NCI-H2107 (cell line): ENCODE measurements at regions not wholly inside any gene's neighbourhood (a gene's known extent, or its start where the extent isn't known, plus 50 kb on each side); places are given as distances from the start of the nearest gene placed in this dataset.

Source experiments
- DNase-seq: peaks from one replicate; lab custom pipeline; 2025; lab: John Stamatoyannopoulos, UW

DNA sequence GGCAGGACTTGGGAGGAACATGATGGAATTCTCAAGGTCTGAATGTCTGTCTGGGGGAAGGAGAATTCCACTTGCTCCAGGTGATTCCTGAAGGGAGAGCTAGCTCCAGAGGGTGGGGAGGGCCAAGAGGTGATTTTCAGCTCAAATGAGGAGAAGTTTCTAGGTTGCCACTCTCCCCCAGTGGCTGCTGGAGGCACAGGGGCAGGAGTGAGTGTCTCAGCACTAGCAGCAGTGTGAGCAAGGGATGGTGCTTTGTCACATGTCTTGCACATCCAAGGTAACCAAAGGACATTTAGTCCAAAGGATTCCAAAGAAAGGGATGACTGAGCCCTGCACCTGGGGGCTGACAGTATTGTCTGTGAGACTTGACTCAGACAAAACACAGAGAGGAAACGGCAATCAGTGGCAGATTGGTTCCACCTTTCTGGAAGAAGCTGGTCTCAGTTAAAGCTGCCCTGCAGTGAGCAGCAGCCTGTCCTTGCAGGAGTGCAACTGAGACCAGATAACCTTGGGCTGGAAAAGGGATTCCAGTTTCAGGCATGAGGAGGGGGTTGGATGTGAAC, 51.2 kb upstream of the PCBD1 start:
- no peak for DNase-seq

DNA sequence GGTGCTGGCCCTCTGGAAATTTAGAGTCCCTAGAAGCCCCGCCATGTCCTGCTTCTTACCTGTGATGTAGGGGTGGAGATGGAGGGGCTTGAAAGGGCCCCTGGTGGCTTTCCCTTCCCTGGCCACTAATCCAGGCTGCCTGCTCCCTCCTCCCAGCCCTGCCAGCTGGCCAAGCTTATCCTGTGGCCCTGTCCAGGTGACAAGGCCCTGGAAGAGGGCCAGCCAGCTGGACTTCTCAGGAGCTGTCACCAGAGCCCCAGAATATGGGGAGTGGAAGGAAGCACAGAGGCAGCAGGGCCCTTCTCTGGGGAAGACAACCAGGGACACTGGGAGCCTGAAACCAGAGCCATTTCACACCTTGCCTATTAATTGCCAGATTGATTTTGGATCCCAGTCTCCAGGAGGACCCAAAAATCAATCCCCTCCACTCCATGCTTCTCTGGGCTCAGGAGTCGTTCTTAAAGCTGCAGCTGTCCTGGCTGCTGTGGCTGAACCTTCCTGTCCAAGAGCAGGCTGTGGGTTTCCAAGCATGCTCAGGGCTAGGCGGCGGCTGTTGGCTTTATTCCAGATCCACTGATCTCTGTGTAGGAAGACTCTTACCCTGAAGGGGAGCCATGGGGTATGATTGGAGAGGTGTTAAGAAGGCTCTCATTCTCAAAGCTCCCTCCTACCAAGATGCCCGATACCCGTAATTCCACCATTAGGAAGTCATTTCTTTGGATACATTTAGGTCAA, 52.6 kb upstream of the PCBD1 start:
- peak; percentile 14 for DNase-seq

DNA sequence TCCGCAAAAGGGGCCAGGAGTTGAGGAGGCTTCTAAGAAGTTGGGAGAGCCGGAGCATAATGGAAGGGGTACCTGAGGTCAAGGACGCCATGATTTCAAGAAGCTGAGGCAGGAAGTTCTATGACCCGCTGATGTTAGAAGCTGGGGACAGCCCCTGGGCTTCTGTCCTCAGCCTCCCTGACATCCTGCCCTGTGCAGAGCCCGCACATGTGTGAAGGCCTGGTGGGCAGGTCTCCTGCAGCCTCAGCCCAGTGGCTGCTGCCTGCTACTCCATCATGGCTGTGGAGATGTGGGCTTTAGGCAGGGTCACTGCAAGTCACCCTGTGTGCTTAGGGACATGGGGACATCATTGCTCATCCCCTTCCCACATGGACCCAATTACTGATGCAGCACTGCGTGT, 53.8 kb upstream of the PCBD1 start:
- DNase-seq: no peak

DNA sequence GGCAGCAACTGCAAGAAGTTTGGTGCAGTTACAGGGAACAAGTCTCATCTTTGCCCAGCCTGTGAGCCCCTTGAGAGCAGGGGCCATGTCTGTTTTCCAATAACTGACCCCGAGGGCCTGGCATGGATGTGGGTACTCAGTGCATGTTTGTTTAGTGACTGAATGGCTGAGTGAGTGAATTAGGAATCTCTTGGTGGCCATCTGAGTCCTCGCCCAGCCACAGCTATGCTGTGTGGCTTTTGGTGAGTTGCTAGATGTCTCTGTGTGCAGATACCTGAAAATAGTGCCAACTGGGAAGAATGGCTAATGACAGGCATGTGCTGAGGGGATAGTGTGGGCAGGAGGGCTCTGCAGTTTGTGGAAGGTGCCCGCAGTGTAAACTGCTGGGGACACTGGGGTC, 54.4 kb upstream of the PCBD1 start:
- no peak for DNase-seq

DNA sequence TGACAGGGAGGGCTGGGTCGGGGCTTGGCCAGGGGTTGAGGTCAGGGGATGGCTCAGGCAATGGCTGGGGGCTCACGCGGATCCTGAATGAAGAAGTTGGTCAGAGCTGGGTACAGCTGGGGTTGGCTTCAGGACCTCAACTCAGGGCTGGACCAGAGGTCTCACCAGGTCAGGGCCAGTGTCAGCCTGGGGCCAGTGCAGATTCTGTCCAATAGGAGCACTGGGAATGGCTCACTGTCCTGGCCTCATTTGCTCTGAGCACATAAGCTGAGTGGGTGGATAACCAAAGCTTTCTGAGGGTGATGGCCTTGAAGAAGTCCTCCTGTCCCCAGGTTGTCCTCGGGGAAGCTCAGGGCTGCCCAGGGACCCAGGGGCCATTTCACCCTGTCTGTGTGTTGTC, 54.9 kb upstream of the PCBD1 start:
- no peak for DNase-seq

DNA sequence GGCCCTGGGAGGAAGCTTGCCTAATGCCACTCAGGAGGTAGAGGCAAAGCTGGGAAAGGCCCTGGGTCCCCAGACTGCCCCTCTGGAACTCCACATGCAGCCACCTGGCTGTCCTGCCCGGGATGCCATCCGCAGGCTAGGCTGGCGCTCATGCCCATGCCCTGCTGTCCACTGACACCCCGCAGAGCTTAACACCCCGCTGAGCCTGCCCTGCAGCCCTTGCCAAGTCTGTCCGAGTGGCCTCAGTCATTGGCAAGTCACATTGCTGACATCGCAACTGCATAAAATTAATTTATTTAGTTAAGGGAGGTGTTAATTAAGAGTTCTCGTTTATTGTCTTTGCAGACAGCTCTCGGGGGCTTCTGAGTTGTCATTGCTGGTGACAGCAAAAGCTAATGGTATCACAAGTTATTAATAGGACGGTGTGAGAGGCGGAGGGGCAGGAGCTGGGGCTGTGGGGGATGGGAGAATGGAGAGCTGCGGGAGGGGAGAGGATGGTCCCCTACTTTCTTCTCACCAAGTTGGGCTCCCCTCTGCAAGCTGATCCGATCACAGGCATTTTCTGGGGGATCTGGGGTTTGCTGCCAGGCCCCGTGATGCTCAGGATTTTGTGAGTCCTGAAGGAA, 55.6 kb upstream of the PCBD1 start:
- no peak for DNase-seq

DNA sequence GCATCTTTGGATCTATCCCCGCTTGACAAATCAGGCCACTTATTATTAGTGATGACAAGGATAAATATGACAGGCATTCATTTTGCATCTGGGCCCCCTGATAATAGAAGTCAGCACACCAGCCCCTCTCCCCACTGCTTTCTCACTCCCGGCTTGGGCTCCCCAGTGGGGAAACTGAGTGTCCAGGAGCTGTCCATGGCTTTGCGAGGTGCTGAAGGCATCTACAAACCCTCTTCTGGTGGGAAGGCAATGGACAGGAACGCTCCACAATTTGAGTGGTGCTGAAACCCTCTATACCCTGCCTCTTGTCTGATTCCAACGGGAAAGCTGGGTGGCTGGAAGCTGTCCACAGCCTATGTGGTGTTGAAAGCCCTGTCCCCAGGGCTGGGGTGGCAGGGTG, 61.7 kb upstream of the PCBD1 start:
- no peak for DNase-seq

DNA sequence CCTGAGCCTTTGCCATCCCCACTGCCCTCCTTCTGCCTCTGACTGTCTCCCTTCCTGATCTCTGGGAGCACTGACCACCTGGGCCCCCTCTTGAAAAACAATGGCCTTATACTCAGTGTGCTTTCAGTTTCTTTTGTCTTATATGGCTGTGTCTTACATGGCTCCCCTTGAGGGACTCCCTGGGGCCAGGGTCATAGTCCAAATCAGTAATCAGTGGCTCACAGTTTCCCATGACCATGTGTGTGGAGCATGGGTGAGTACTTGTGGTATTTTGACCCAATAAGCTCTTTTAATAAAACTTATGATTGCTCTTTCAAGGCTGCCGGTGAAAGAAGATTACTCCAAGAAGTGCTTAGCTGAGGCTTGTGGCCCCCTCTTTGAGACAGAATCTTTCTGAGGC, 62.4 kb upstream of the PCBD1 start:
- no peak for DNase-seq

DNA sequence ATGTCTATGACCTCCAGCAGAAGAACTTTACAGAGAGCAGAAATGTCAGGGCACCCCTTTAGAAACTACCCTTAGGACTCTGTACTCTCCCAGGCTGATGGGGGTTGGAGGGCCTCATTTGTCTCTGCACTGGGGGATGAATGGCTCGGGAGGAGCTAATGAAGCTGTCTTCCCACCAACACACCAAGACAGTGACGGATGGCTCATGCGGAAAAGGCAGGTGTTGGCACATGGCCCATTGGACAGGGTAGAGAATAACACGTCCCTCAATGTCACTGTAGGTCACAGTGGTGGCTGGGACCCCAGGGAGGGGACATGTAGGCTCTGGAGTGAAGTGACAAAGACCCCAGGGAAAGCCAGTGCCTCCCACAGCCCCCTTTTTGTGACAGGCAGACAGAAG, 64.0 kb upstream of the PCBD1 start:
- DNase-seq: no peak

DNA sequence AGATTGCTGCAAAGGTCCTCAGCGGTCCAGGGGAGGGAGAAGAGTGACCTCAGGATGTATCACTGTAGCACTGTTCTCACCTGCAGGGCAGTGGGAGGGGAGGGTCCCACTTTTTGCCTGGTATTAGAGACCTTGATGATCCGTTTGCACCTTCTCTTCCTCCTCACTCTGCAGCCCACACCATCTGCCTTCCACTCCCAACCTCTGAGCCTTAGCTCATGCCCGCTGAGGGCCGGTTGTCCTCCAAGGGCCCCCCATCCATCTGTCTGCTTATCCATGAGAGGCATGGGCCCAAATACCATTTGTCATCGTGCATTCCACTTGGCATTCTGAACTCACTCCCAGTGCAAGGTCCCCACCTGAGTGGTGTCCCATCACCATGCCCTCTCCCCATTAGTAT, 64.6 kb upstream of the PCBD1 start:
- no peak for DNase-seq

DNA sequence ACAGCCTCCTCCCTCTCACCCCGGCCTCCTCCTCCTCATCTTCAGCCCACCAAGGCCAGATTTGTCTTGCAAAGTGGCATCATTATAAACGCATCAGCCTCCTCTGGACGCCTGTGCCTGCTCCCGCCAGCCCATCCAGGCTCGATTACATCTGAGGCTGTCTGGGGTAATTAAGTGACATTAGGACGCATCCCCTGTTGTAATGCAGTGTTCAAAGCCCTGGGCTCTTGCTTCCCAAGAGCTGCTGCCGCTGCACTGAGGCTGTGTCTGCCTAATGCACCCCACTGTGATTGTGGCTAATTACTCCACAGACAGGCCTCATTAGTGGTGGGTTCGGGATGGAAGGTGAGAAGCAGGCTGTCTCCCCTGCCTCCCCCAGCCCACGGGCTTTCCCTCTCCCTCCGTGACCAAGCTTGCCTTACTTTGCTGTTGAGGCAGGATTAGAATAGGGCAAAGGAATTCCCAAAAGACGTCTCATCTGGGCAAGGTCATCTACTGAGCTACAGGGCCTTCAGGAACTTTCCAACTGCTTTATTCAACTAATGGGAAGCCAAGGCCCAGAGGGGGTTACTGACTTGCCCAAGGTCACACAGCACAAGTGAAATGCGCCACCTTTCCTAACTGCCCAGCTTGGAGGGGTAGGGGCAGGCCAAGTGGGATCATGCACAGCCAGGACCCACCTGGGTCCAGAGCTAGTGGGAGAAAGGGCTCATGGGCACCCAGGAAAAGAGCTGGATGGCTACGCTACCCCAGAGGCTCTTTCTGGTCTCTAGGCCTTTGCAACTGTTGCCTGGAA, 66.2 kb upstream of the PCBD1 start:
- DNase-seq: no peak

DNA sequence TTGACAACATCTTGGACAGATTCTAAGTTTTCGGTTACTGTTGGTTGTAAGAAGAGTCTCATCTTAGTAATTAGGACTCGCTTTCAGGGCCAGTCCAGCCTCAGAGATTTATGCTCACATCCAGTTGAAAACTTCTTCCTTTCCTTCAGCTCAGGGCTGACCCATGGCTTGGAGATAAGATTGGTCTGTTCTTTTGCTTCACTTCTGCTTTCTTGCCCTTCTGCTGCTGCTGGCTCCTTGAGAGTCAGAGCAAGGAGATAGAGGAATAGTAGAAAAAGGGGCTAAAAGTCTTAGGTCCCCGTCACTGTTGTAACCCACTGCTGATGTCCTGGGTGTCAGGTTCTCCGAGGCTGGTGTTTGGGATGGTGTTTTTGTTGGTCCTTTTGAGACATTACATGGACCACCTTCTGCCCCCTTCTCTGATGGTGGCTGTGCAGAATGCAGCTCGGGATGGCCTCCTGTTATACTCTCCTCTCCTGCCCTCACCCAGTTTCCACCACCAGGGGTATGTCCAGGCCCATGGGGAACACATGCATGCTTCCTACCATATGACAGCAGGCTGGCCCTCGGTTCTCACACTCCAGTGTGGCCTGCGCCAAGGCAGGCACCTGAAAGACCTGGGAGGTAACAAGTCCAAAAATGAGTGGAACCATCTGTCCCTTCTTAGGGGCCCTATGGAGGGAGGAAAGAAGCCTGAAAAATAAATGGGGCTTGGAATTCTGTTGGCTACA, 67.8 kb upstream of the PCBD1 start:
- DNase-seq: no peak

DNA sequence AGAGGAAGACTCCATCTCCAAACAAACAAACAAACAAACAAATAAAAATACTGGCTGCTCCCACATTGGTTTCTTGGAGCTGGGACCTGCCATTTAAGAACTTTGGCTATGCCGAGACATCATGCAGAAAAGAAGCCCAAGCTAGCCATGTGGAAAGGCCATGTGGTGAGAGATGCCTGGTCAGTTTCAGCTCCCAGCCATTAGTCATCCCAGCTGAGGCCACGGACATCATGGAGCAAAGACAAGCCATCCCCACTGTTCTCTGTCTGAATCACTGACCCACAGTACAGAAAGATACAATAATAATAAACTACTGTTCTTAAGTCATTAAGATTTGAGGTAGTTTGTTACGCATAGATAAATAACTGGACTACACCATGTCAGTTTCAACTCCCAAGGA, 70.0 kb upstream of the PCBD1 start:
- no peak for DNase-seq

DNA sequence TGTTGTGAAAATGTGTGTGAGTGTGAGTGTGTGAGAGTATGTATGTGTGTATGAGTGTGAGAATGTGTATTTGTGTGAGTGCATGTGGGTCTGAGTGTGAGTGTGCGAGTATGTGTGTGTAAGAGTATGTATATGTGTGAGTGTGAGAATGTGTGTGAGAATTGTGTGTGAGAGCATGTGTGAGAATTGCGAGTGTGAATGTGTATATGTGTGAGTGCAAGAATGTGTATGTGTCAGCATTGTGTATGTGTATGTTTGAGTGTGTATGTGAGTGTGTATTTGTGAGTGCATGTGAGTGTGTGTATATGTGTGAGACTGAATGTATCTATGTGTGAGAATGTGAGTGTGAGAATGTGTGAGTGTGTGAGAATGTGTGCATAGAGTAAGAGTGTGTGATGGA, 72.0 kb upstream of the PCBD1 start:
- DNase-seq: no peak

DNA sequence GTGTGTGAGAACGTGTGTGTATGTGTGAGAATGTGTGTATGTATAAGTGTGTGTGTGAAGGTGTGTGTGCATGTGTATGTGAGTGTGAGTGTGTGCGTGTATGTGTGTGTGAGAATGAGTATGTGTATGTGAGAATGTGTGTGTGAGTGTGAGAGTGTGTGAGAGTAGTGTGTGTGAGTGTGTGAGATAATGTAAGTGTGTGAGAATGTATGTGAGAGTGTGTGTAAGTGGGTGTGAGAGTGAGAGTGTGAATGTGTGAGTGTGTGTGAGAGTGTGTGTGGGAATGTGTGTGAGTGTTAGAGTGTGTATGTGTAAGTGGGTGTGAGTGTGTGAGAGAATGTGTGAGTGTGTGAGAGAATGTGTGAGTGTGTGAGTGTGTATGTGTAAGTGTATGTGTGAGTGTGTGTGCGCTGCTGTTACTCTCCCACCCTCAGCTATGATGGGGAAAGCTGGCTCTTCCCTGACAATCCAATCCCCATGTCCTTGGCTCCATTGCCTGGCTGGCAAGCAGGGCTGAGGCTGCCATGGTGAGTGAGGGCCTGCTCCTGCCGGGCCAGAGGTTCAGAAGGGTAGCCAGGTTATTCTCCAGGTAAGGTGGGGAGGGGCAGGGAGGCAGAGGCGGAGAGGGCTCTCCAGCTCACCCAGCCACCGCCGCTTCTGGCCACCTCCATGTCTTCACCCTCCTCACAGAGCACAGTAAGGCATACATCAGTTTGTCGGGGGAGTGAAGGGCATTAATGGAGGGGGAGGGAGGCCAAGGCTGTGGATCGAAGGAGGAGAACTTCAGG, 72.6 kb upstream of the PCBD1 start:
- DNase-seq: no peak

DNA sequence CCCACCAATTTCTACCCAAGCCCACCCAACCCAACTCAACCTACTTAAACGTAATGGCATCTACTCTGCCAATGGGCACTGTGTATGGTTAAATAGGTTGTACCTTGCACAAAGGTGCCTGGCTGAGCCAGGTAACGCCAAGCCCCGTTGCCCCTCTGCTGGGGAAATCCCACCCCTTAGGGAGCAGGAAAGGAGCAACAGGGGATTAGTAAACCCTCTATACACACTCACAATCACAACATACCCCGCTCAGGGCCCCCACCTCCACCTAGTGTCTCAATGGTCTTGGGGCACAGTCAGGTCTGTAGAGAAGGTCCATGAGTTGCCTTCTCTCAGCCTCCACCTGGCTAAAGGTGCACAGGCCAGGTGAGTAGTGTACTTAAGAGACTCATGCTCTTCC, 74.3 kb upstream of the PCBD1 start:
- DNase-seq: no peak

DNA sequence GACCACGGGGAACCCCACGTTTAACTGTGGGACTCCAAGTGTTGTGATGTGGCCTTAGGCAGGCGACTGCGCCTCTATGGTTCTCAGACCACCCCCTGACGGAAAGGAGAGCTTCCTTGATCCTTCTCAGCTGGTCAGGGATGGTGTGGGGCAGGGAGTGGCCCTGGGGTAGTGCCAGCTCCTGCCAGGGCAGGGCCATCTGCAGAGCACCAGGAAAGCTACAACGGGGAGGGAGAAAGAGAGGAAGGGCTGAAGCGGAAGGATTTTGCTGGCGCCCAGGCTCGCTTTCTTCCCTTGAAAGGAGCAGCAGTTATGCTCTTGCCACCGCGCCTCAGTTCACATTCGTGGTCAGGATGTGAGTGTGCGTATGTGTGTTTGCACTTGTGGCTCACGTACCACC, 74.9 kb upstream of the PCBD1 start:
- DNase-seq: no peak

DNA sequence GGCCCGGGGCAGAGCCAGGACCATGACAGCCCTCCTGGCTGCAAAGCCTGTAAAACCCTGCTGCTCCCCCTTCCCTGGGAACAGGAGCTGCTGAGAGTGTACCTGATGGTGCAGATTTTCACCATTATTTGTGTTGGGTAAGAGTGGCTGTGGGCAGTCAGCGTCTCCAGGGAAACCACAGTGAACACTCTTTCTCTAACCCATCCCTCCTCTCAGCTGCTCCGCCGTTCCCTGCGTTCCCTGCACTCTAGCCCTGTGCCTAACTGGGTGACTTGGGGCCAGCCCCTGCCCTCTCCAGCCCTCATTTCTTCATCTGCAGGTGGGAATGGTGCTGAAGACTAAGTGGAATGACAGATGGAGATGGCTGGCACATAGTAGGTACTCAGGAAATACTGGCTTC, 75.9 kb upstream of the PCBD1 start:
- DNase-seq: no peak

DNA sequence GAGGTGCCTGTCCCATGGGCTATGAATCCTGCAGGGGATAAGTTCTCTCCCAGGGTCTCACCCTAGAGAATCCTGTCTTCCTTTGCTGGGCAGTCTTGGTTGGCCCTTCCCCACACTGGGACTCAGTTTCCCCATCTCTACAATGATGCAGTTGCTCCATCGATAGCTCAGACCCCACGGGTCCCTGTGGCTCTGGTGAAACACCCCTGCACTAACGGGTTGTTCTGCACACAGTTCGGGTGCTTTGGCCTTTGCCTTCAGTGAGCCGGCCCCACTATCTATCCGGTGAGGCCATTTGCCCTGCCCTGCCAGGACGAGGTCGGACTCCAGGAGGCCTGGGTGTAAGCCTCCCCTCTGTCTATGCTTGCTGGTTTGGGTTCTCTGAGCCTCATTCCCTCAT, 76.5 kb upstream of the PCBD1 start:
- DNase-seq: no peak

DNA sequence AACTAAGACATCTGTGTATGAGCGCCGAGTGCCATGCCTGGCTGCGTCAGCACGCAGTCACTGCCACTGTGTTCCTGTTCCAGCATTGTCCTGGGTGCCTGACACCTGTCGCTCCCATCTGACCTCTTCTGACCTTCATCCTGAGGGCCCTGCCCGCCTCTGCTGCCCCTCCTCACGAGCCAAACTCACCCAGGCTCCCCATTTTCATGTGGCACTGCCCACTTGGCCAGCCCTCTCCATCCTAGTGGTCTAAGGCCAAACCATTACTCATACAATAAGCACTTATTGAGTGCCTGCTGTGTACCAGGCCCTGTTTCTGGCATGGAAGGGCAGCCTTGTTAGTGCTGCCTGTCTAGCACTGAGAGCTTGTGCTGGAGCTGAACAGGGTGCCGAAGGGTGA, 77.2 kb upstream of the PCBD1 start:
- DNase-seq: no peak
